Fibroblast of the conjunctiva (primary cell): ENCODE measurements at regions not wholly inside any gene's neighbourhood (a gene's known extent, or its start where the extent isn't known, plus 50 kb on each side); places are given as distances from the start of the nearest gene placed in this dataset.
"Not testable (repeated sequence)": the region's sequence is repeated elsewhere in the genome, so short reads cannot be mapped to it uniquely, and the experiment has no call there.

Experiments used
- DNase-seq: peaks from one replicate; pipeline ENCODE4 v3.0.0-alpha.2; 2010; ENCODE audit warnings: low read depth

DNA sequence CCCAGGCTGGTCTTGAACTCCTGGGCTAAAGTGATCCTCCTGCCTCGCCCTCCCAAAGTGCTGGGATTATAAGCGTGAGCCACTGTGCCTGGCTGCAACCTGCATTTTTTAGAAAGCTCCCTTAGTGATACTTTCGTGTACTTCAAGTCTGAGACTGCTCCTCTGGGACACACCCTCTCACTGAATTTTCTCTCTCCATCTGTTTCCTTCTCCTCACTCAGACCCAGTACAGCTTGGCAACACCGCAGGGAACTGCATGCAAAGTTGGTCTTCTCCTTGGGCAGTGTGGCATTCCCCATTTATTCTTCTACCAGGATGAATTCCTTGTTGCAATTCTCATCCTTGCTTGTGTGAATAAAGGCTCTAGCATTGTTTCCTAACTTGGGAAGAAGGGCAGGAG is 175.9 kb downstream of the LPIN1 start:
- DNase-seq: no peak

DNA sequence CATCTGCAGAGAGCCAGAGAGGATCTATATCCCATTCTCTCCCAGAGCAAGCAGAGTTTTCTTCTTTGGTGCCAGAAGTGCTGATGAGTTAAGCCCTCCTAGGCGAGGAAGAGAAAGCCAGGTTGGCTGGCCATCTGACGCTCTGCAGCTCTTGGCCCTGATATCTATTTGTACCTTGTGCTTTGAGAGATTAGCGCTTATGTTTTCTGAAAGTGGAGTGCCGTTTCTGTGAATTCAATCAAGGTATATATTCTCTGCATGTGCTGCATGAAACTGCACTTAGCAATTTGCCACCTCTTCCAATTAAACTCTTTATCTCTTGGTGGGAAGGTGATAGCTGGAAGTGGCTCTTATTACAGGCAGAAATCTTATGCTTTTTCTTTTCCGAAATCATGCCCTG is 177.5 kb downstream of the LPIN1 start:
- no peak for DNase-seq

DNA sequence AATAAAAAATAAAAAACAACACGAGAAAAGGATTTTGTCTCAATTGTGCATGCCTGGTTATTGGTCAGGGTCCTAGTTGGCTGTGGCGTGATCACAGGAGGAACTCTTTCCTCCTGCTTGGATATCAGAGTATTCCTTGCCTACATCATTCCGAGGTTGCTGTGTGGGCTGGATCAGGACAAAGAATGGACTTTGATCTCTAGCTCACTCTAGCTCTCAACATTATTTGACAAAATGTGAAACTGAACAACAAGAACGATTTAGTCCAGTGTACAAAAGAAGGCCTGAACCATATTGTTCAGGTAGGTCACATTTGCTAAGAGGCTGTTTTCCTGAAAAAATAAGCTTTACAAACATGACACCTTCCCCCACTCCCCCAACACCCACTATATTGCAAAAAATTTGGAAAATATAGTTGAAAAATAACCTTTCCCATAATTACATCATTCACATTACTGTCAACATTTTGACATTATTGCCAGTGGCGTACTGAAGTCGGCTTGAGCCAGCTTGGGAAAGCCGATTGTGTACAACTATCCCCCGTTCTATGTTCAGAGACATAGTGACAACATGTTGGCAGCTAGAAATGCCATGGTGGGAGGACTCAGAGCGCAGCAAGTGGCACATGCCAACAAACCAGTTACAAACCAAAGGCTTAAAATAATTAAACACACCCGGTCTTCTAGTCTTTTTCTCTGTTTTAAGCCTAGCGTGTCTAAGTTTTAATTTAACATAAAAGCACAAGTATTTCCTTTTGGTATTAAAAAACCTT is 179.0 kb downstream of the LPIN1 start:
- no peak for DNase-seq

DNA sequence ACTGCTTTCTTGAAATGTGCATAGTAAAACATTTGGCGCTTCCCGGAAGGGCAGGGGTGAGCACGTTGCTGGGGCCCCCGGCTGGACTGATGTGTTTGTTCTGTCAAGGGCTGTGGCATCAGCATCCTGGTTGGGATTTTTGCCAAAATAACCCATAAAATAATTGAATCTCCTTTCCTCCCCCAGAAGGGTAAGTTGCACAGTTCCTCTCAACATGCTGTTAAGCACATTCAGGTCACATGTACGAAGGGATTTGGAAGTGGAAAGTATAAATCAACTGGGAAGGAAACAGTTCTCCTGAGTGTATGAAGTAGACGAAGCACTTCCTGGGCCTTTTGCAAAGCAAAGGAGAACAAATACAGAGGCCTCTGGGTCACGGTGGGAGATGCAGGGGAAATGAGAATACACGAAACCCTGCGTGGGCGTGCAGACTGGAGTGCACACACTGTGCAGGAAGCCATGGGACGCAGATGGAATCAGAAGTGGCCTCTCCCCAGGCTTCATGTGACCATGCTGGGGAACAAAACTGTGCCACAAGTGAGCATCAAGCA is 183.9 kb downstream of the LPIN1 start:
- no peak for DNase-seq

DNA sequence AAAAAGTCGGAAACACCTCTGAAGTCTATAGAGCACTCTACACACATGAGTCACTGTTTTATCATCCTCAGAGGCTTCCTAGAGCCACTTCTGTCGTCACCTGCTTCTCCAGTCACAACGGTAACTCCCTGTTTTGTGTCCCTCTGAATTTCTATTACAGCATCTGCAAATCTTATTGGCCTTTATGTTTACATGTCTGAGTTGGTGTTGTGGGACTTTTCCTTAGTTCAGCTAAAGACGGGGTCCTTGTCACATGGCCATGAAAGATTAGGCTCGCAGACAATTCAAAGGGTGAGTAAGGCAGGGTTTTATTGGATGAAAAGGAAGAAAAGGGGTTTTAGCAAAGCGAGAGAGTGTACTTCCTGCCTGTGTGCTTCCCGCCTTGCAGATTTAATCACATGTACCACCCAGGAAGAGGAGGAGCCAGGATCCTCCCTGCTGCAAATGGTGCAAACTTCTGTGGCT is 185.6 kb downstream of the LPIN1 start:
- no peak for DNase-seq

DNA sequence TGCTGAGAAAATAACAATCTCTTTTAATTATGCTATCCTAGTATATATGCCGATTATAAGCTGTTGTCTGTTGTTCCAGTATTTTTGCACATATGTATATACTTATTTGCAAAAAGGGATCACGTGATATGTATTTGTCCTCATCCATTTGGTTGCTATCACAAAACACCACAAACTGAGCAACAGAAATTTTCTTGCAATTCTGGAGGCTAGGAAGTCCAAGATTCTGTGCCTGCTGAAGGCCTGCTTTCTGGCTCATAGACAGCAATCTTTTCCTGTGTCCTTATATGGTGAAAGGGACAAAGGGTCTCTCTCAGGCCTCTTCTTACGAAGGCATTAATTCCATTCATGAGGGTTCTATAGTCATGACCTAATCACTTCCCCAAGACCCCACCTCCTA is 186.5 kb downstream of the LPIN1 start:
- DNase-seq: no peak

DNA sequence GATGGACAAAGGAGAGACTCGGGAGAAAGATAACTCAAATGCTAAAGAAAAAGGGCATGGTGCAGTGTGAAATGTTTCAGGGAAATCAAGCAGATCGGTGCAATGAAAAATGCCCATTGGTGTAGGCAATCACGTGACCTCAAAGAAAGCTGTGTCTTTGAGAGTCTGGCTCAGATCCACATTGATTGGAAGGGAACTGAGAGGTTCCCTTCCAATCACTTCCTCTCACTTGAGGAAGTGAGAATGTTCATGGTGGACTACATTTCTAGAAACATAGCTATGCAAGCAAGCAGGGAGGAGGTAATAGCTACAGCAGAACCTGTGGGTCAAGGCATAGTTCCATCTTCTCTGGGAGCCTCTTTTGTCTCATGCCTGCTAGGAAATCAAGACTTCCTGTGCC is 187.4 kb downstream of the LPIN1 start:
- no peak for DNase-seq

DNA sequence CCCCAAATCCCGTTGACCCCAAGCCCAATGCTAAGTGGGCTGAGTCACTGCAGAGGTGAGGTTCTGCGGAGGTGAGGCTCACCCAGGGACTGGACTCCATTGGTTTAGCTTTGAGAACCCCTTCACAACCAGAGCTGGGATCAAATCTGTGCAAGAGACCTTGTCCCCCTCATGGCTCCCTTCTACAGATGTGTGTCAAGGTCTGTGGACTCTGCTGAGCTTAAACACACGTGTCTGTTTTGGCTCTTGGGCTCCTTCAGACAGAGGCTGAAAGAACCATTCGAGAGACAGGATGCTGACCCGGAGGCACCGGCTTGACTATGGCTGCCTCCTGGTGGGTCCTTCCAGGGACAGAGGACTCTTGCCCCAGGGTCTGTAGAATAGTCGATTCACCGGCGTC is 190.3 kb downstream of the LPIN1 start:
- DNase-seq: no peak

DNA sequence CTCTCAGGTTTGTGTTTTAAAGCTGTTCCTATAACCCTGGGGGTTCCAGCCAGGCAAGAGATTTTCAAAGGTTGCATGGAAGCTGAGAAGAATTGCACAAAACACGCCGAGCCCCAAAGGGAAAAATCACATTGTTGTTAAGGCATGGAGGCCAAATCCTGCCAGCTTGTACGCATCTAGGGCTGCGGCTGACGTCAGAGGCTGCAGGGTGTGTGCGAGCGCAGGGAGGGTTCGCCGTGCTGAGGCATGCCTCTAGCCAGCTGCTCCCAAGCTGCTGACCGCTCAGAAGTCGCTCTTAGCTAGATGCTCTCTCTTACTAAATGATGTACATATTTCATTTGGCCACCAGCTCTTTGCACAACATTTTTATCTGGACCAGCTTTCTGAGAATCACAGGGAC is 191.8 kb downstream of the LPIN1 start:
- no peak for DNase-seq

DNA sequence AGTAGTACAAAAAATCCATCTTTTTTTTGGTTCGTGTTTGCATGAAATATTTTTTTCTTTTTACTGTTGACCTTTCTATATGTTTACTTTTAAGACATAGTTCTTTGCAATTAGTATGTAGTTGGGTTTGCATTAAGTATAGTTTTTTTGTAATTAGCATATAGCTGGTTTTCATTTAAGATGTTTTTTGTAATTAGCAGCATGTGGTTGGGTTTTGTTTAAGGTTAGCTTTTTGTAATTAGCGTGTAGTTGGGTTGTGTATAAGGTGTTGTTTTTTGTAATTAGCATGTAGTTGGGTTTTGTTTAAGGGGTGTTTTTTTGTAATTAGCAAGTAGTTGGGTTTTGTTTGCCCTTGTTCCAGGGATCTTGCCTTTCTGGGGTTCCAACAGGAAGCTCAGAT is 193.1 kb downstream of the LPIN1 start:
- DNase-seq: no peak

DNA sequence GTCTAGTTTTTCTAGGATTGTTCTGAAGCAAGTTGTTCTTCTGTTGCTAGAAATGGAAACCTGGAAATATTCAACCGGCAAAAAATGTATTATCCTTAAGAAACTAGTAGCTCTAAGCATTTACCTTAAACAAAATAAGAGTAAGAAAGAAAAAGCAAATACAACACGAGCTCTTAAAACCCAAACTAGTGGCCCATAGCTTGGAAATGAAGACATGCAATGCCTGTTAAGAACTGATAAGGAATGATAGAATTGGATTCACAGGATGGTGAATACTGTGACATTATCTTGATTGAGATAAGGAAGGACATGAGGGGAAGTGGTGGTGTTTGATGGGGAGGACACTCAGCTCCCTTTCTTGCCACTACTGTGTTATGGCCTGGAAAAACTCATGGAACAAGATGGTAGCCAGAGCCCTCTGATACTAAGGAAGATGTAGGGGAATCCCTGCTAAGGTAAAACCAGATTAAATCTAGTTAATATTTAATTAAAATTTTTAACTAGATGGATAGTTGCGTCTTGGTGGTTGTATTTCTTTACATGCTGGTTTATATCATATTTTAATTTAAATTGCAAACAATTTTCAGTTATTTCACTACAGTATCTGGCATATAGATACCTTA is 193.8 kb downstream of the LPIN1 start:
- no peak for DNase-seq

DNA sequence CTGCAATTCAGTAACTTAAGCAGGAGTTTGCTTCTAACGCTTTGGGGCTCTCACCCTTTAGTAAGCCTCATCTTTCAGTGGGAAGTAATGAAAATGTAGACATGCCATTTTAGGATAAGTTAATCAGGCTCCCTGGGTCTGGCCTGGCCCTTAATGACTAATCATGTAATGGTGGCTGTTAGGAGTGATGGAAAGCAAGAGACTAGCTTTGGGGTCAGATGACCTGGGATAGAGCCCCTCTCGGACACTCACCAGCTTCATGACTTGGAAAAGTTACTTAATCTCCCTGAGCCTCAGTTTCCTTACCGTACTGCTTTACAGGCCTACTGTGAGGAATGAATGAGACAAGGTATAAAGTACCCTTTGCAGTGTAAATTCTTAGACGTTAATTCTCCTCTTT is 194.4 kb downstream of the LPIN1 start:
- no peak for DNase-seq

DNA sequence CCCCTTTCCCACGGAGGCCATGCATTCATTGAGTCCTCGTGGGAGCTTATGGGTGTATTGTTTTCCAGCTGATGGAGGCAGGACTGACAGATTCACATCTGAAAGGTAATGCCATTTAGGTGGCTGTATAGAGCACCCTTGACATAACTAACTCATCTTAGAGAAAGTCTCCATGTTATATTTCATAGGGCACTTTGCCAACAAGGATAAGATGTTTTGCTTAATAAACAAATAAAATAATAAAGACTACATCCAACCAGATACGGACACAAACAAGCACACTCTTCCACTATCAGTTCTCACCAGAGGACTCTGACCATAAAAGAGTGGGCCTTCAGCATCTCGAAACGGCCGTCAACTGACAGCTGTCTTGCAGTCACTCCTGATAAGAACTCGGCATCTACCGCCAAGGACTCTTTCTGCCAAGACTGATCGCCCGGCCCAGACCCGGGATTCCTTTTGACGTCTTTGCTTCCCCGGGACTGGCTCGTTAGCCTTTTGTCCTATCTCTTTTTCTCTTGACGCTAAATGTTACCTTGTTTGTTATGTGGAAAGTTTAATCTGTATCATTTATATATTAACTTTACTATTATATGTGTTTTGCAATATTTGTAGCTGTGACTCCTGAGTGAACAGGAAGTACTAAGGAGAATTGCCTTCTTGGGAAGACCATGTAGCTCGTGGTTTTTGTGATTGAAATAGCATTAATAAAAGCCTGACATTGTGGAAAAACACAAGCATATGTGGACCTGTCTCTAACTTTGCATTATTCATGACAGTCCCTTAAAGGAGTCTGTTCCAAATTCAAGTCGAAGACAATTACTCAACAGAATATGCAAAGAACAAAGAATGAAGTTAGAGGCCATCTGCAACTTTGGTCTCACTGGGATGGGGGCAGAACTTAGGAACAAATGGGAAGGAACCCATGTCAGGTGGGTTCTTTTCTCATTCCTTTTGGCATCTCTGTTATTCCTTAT is 195.1 kb downstream of the LPIN1 start:
- DNase-seq: no peak

DNA sequence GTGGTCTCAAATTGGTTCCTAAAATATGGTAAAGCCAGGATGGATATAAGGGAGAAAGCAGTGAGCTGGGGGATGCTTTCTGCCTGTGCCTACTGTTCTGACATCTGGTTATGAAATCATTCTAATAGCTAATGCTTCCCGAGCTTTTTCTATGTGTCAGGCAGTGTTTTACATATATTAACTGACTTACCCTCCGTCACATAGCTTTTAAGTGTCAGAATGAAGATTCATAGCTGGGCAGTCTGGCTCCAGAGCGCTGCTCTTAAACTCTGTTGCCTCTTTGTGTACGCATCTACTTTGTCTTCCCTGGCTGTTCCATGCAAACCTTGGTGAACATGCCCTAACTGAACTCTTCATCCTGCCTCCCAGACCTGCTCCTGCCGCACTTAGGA is 195.7 kb downstream of the LPIN1 start:
- DNase-seq: no peak

DNA sequence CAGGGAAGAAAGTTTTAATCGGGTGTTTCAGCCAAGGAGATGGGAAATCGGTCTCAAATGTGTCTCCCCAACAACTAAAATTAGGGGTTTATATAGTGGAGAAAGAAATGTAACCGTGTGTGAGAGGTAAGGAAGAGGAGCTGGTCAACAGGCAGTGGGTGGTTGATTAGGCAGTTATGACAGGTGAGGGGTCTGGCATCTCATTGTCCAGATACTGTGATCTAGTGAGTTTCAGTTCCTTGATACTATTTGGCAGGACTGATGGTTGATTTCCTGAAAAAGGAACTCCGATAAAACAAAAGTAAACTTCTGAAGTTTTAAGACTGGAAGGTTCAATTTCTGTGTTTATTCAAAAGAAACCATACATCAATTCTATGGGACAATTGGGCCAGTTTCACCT is 197.9 kb downstream of the LPIN1 start:
- no peak for DNase-seq

DNA sequence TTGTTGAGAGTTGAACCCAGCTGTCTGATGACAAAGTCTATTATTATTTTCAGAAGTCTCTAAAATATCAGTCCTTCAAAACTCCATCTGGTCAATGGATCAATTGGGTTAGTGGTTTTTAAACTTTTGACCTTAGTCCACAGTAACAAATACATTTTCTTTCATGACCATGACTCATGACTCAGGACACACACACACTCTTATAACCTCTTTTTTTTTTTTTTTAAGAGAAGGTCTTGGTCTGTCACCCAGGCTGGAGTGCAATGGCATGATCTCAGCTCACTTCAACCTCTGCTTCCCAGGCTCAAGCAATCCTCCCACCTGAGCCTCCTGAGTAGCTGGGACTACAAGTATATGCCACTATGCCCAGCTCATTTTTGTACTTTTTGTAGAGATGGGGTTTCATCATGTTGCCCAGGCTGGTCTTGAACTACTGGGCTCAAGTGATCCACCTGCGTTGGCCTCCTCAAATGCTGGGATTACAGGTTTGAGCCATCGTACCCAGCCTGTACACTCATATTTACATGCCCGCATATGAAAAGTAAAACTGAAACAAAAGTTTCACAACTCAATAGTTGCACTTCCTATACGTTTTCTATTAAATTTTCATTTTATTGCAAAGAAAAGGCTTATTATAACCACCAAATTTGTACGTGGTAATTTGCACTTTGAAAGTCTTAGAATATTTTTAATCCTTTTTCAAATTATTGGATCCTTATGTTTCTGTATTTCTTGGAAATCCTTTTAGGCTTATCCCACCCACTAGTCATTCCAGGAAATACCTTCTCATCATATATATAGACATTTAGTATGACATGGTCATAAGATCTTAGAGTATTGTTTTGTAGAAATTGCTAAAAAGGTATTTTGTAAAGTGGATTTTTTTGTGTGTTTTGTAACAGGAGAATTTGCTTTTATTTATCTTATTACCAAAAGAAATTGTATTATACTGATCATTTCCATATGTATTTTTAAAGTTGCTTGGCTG is 199.0 kb downstream of the LPIN1 start:
- DNase-seq: no peak

DNA sequence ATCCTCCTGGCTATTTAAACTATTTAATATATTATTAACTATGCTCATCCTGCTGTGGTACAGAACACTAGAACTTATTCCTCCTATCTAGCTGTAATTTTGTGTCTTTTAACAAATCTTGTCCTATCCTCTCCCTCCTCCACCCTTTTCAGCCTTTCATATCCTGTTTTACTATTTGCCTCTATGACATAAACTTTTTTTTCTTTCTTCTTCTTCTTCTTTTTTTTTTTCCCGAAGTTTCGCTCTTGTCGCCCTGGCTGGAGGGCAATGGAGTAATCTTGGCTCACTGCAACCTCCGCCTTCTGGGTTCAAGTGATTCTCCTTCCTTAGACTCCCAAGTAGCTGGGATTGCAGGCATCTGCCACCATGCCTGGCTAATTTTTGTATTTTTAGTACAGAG is 201.5 kb downstream of the LPIN1 start:
- DNase-seq: no peak

DNA sequence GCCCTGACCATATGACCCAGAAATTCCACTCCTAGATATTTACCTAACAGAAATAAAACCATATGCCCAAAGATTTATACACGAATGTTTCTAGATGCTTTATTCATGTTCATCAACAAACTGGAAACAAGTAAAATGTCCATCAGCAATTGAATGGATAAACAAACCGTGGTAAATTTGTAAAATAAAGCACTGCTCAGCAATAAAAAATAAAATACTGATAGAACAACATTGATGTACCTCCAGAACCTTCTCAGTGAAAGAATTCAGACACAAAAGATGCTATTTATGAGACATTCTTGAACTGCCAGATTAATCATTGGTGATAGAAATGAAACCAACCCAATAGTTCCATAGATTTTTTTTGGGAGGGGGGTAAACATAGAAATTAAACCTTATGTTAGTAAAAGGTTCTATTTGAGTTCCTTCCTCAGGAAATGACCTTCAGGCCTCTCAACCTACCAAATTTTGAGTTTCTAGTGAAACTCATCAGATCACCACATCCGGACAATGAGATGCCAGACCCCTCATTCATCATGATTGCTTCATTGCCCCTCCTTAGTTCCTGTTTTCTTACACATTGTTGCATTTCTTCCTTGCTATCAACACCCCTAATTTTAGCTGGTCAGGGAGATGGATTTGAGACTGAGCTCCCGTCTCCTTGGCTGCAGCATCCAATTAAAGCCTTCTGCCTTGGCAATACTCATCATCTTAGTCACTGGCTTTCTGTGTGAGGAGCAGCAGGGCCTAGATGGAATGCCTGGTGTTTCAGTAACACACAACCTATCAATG is 203.5 kb downstream of the LPIN1 start:
- DNase-seq: no peak

DNA sequence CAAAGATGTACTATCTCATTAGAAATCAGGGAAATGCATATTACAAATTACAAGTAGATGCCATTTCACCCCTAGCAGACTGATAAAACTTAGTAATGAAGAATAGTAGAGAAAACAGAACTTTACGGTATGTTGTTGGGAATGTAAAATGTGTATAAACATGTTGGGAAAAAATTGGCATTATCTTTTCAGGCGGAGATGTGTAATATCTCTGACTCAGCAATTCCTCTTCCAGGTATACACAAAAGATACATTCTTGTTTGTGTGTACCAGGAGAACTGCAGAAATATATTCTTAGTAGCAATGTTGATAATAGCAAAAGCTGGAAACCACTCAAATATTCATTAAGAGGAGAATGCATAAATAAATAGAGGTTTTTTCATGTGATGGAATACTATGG is 204.5 kb downstream of the LPIN1 start:
- DNase-seq: no peak

DNA sequence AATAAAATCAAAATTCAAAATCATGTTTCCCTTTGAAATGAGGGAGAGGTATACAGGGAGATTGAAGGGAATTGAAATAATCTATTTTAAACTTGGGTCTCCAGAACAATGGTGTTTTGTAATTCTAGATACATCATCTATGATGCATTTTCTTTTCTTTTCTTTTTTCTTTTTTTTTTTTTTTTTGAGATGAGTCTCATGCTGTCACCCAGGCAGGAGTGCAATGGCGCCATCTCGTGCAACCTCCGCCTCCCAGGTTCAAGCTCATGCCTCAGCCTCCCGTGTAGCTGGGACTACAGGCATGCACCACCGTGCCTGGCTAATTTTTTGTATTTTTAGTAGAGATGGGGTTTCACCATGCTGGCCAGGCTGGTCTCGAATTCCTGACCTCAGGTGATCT is 205.1 kb downstream of the LPIN1 start:
- DNase-seq: not testable (repeated sequence)
